Keratinocyte (primary cell): ENCODE measurements at regions not wholly inside any gene's neighbourhood (a gene's known extent, or its start where the extent isn't known, plus 50 kb on each side); places are given as distances from the start of the nearest gene placed in this dataset.

Source experiments
- DNase-seq: peaks from one replicate; pipeline ENCODE4 v3.0.0-alpha.2; 2011; ENCODE audit warnings: low read depth, missing footprints, low spot score
- FAIRE-seq: peaks from 2 replicates; lab custom pipeline; 2011; peaks lifted over from hg19 to GRCh38; lab: Jason Lieb, UNC
- H2AFZ ChIP-seq: 2 replicates; pipeline ENCODE4 v1.6.0; 2012; ENCODE audit warnings: low read length, control low read depth, inconsistent platforms; ENCODE audit not compliant: control insufficient read depth
- H3K27ac ChIP-seq: 2 replicates; pipeline ENCODE4 v1.5.1; 2011; ENCODE audit warnings: low read length; ENCODE audit not compliant: control insufficient read depth, insufficient read depth
- H3K27me3 ChIP-seq: 3 replicates; pipeline ENCODE4 v1.6.0; 2011; ENCODE audit warnings: low read length; ENCODE audit not compliant: control insufficient read depth, insufficient read depth; ENCODE audit errors: extremely low read depth
- H3K36me3 ChIP-seq, 2 experiments: 2 replicates in 1 of 2; 3 replicates in 1 of 2; pipeline ENCODE4 v1.5.1; 2011; ENCODE audit warnings: low read length in 2 of 2, mild to moderate bottlenecking in 1 of 2; ENCODE audit not compliant: control insufficient read depth in 2 of 2, insufficient read depth in 2 of 2; ENCODE audit errors: extremely low read depth in 1 of 2
- H3K4me1 ChIP-seq: 3 replicates; pipeline ENCODE4 v1.5.1; 2011; ENCODE audit warnings: low read length; ENCODE audit not compliant: control insufficient read depth, insufficient read depth; ENCODE audit errors: extremely low read depth
- H3K4me2 ChIP-seq: 3 replicates; pipeline ENCODE4 v1.6.0; 2011; ENCODE audit warnings: low read depth, low read length; ENCODE audit not compliant: control insufficient read depth, insufficient read depth; ENCODE audit errors: extremely low read depth
- H3K4me3 ChIP-seq, 3 experiments: fragments of 200-600 bp in 1 of 3; sonication (generic) in 1 of 3; 2 replicates in 2 of 3; 3 replicates in 1 of 3; pipeline ENCODE4 v1.5.1; 2011 to 2016; ENCODE audit warnings: low read length in 3 of 3, mild to moderate bottlenecking in 3 of 3, control low read depth in 2 of 3, inconsistent platforms in 1 of 3, low read depth in 1 of 3, mixed read lengths in 1 of 3, mixed run types in 1 of 3, moderate library complexity in 1 of 3; ENCODE audit not compliant: control insufficient read depth in 2 of 3, insufficient read depth in 2 of 3; ENCODE audit errors: extremely low read depth in 1 of 3
- H3K79me2 ChIP-seq: 2 replicates; pipeline ENCODE4 v1.6.0; 2012; ENCODE audit warnings: low read length; ENCODE audit not compliant: control insufficient read depth, insufficient read depth
- H3K9ac ChIP-seq: 3 replicates; pipeline ENCODE4 v1.6.0; 2011; ENCODE audit warnings: low read length; ENCODE audit not compliant: control insufficient read depth, insufficient read depth; ENCODE audit errors: extremely low read depth
- H3K9me1 ChIP-seq: 3 replicates; pipeline ENCODE4 v1.6.0; 2011; ENCODE audit warnings: low read length; ENCODE audit not compliant: control insufficient read depth, insufficient read depth; ENCODE audit errors: extremely low read depth
- H3K9me3 ChIP-seq: 2 replicates; pipeline ENCODE4 v1.5.1; 2012; ENCODE audit warnings: low read depth, low read length; ENCODE audit not compliant: control insufficient read depth
- H4K20me1 ChIP-seq: 3 replicates; pipeline ENCODE4 v1.6.0; 2011; ENCODE audit warnings: low read length; ENCODE audit not compliant: control insufficient read depth, insufficient read depth; ENCODE audit errors: extremely low read depth
- CTCF ChIP-seq, 3 experiments: IDR thresholded peaks in 1 of 3; conservative IDR thresholded peaks in 1 of 3; optimal IDR thresholded peaks in 1 of 3; 2 replicates in 2 of 3; 3 replicates in 1 of 3; pipeline versions ENCODE3 to v1.5.1; 2011; ENCODE audit warnings: low read length in 3 of 3, mild to moderate bottlenecking in 3 of 3, moderate library complexity in 2 of 3, control low read depth in 1 of 3, inconsistent platforms in 1 of 3; ENCODE audit not compliant: insufficient read depth in 2 of 3; ENCODE audit errors: extremely low read depth in 1 of 3
- EZH2 ChIP-seq: IDR thresholded peaks from one replicate; pipeline ENCODE4 v1.6.1; 2012; ENCODE audit warnings: inconsistent platforms, mild to moderate bottlenecking, low read length, moderate library complexity
- dilution Hi-C: fragments of 300-500 bp; cut with MboI; formaldehyde crosslinking; loops from one replicate; pipeline ENCODE4 v1.7.0; 2020; ENCODE audit warnings: low sequenced_read_pairs; ENCODE audit not compliant: extremely low pct_ligation_motif_present

- Histone ChIP-seq H3K36me3 (no peaks in the 10 kb centered on the region), H3K27me3 (no peaks in the 10 kb centered on the region), H3K4me3 (no peak overlapping the region), H3K9ac (no peak overlapping the region), H4K20me1 (no peaks in the 10 kb centered on the region), H2AFZ (no peak overlapping the region), H3K27ac (no peak overlapping the region), H3K79me2 (no peaks in the 10 kb centered on the region), H3K9me3 (no peaks in the 10 kb centered on the region), H3K9me1 (no peaks in the 10 kb centered on the region), H3K4me2 (no peak overlapping the region), H3K4me1 (no peaks in the 10 kb centered on the region)
- TF ChIP-seq CTCF (optimal IDR thresholded peaks at IDR 0.05 in 1 of 3, IDR thresholded peaks at IDR 0.05 in 1 of 3, conservative IDR thresholded peaks at IDR 0.05 in 1 of 3; ENCODE audit: extremely low read depth in 1 of 3, insufficient read depth in 2 of 3, low read length in 3 of 3) (no peak), EZH2 (no peak)
- dilution Hi-C loops, result no loop called here
- FAIRE-seq, result no peak
- DNase-seq, result no peak
Observed at GRCh38 chr2:107363806-107364205, 462.9 kb upstream of the RGPD4 start.

GRCh38 chr2:107364361-107364950 lies 462.2 kb upstream of the RGPD4 start:
- Histone ChIP-seq H3K27ac (no peak overlapping the region), H3K27me3 (no peaks in the 10 kb centered on the region), H3K9ac (no peak overlapping the region), H3K4me3 (no peak overlapping the region), H3K36me3 (no peaks in the 10 kb centered on the region), H2AFZ (no peak overlapping the region), H3K79me2 (no peaks in the 10 kb centered on the region), H3K4me1 (no peaks in the 10 kb centered on the region), H4K20me1 (no peaks in the 10 kb centered on the region), H3K9me3 (no peaks in the 10 kb centered on the region), H3K4me2 (no peak overlapping the region), H3K9me1 (no peaks in the 10 kb centered on the region)
- DNase-seq, result no peak
- no peak for FAIRE-seq
- no peak for TF ChIP-seq CTCF (optimal IDR thresholded peaks at IDR 0.05 in 1 of 3, IDR thresholded peaks at IDR 0.05 in 1 of 3, conservative IDR thresholded peaks at IDR 0.05 in 1 of 3; ENCODE audit: extremely low read depth in 1 of 3, insufficient read depth in 2 of 3, low read length in 3 of 3)
- TF ChIP-seq EZH2, result no peak
- dilution Hi-C loops, result no loop called here
